ENCODE measurements at regions not wholly inside any gene's neighbourhood (a gene's known extent, or its start where the extent isn't known, plus 50 kb on each side); places are given as distances from the start of the nearest gene placed in this dataset.
"Not testable (repeated sequence)": the region's sequence is repeated elsewhere in the genome, so short reads cannot be mapped to it uniquely, and the experiment has no call there.

GRCh38 chr2:166750624-166751023 lies 137.7 kb upstream of the XIRP2 start:
- TF ChIP-seq CTCF (IDR thresholded peaks at IDR 0.05) (no peak), POLR2A (IDR thresholded peaks at IDR 0.05) (no peak), EP300 (IDR thresholded peaks at IDR 0.05) (no peak)
- no peaks in the 10 kb centered on the region for H3K36me3 ChIP-seq
- no peak overlapping the region for H3K27ac ChIP-seq
- 0 to 36% methylated on average over 1 of the region's 1 CpG for WGBS, 2 donors
- peaks cover 0 to 4% (median 0%) of the 10 kb centered on the region in 4 donors for H3K9me3 ChIP-seq
- DNase-seq (ENCODE audit: low spot score in 2 of 2), result no peak
- no peaks in the 10 kb centered on the region for H3K4me1 ChIP-seq
- H3K4me3 ChIP-seq, result no peak overlapping the region
- no peaks in the 10 kb centered on the region for H3K27me3 ChIP-seq

DNA sequence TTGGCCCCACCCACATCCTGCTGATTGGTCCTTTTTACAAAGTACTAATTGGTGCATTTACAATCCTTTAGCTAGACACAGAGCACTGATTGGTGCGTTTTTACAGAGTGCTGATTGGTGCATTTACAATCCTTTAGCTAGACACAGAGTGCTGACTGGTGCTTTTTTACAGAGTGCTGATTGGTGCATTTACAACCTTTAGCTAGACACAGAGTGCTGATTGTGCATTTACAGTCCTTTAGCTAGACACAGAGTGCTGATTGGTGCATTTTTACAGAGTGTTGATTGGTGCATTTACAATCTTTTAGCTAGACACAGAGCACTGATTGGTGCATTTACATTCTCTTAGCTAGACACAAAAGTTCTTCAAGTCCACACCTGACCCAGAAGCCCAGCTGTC lies 144.2 kb upstream of the XIRP2 start:
- not testable (repeated sequence) for H3K4me3 ChIP-seq; H3K27ac ChIP-seq; H3K4me1 ChIP-seq; H3K36me3 ChIP-seq; H3K27me3 ChIP-seq; DNase-seq (ENCODE audit: low spot score in 2 of 2)
- 94 to 100% methylated on average over 1 of the region's 1 CpG for WGBS, 2 donors
- H3K9me3 ChIP-seq, result peaks cover 0 to 67% (median 10%) of the 10 kb centered on the region in 4 donors

DNA sequence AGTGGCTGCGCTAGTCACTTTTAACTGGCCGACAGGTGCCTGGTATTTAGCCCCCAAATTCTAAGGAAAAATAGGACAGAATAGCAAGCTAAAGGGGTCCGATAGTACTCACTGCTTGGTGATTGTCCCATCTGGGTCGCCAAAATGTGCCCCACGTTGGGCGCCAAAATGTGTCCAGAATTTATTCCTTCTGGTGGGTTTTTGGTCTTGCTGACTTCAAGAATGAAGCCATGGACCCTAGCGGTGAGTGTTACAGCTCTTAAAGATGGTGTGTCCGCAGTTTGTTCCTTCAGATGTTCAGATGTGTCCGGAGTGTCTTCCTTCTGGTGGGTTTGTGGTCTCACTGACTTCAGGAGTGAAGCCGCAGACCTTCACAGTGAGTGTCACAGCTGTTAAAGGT lies 144.8 kb upstream of the XIRP2 start:
- H3K36me3 ChIP-seq; H3K27ac ChIP-seq; H3K4me3 ChIP-seq; H3K4me1 ChIP-seq; H3K27me3 ChIP-seq; DNase-seq (ENCODE audit: low spot score in 2 of 2): not testable (repeated sequence)
- H3K9me3 ChIP-seq, result peaks cover 0 to 71% (median 10%) of the 10 kb centered on the region in 4 donors
- WGBS, 2 donors, result 96 to 97% methylated on average over 10 of the region's 10 CpGs

DNA sequence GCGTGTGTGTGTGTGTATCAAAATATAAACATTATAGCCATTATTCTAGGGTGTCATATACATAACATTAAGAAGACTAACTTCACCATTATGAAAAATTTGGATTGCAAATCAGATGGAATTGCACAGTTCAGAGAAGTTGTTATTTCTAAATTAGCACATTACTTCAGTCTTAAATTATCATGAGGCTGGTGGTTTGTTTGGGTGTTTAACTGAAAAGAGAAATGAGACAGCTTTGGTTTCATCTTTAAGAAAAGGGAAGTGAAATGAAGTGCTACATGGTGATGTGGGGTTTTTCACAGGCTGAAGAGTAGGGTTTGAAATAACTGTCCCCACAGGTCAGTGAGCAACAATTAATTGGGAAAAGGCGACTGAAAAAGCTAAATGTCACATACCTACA lies 161.2 kb upstream of the XIRP2 start:
- no peak overlapping the region for H3K27ac ChIP-seq
- no peak for DNase-seq (ENCODE audit: low spot score in 2 of 2)
- 82 to 90% methylated on average over 2 of the region's 2 CpGs for WGBS, 2 donors
- TF ChIP-seq CTCF (IDR thresholded peaks at IDR 0.05) (no peak), POLR2A (IDR thresholded peaks at IDR 0.05) (no peak)
- no peaks in the 10 kb centered on the region for H3K36me3 ChIP-seq
- no peaks in the 10 kb centered on the region for H3K4me1 ChIP-seq
- H3K27me3 ChIP-seq, result no peaks in the 10 kb centered on the region
- no peaks in the 10 kb centered on the region for H3K9me3 ChIP-seq
- no peak overlapping the region for H3K4me3 ChIP-seq

GRCh38 chr2:166725927-166726924 lies 162.1 kb upstream of the XIRP2 start:
- Histone ChIP-seq H3K4me3 (no peak overlapping the region), H3K27me3 (no peaks in the 10 kb centered on the region), H3K27ac (no peak overlapping the region), H3K9me3 (no peaks in the 10 kb centered on the region), H3K4me1 (no peaks in the 10 kb centered on the region), H3K36me3 (no peaks in the 10 kb centered on the region)
- TF ChIP-seq CTCF (IDR thresholded peaks at IDR 0.05) (no peak), POLR2A (IDR thresholded peaks at IDR 0.05) (no peak), EP300 (IDR thresholded peaks at IDR 0.05) (no peak)
- 65 to 82% methylated on average over 2 of the region's 2 CpGs for WGBS, 2 donors
- no peak for DNase-seq (ENCODE audit: low spot score in 2 of 2)

- Histone ChIP-seq H3K27me3 (no peaks in the 10 kb centered on the region), H3K4me1 (no peaks in the 10 kb centered on the region), H3K36me3 (no peaks in the 10 kb centered on the region), H3K9me3 (peaks cover 0 to 15% (median 2%) of the 10 kb centered on the region in 4 donors), H3K27ac (no peak overlapping the region), H3K4me3 (no peak overlapping the region)
- no peak for DNase-seq (ENCODE audit: low spot score in 2 of 2)
- TF ChIP-seq CTCF (IDR thresholded peaks at IDR 0.05) (no peak), EP300 (IDR thresholded peaks at IDR 0.05) (no peak), POLR2A (IDR thresholded peaks at IDR 0.05) (no peak)
These were observed 171.3 kb upstream of the XIRP2 start for GRCh38 chr2:166716968-166717367.

All from tibial nerve (tissue), 4 donors.